Activated T-cell treated with anti-CD3 and anti-CD28 coated beads, Interleukin-2, amount 50 U/mL, for 4 hours (primary cell): ENCODE measurements at regions not wholly inside any gene's neighbourhood (a gene's known extent, or its start where the extent isn't known, plus 50 kb on each side); places are given as distances from the start of the nearest gene placed in this dataset.

Source experiments
- ATAC-seq, 2 donors: fragments of 200-7000 bp; cut with Tn5 transposase; one replicate each; pipeline ENCODE4 v1.10.0; 2021
- DNase-seq: peaks from one replicate; pipeline ENCODE4 v3.0.0-alpha.2; 2020
- H3K27me3 Mint-ChIP-seq: one replicate; pipeline ENCODE4 v1.8.0; 2021; ENCODE audit warnings: low read depth, mixed read lengths
- H3K36me3 Mint-ChIP-seq: one replicate; pipeline ENCODE4 v1.8.0; 2022; ENCODE audit warnings: mixed read lengths; ENCODE audit not compliant: insufficient read depth
- H3K4me1 Mint-ChIP-seq: one replicate; pipeline ENCODE4 v1.8.0; 2021; ENCODE audit warnings: low read depth, mixed read lengths
- H3K4me3 Mint-ChIP-seq: one replicate; pipeline ENCODE4 v1.8.0; 2021; ENCODE audit warnings: mild to moderate bottlenecking, moderate library complexity, mixed read lengths
- H3K9me3 Mint-ChIP-seq: one replicate; pipeline ENCODE4 v1.8.0; 2021; ENCODE audit warnings: mixed read lengths

GRCh38 chr20:24825591-24825990 is 123.5 kb upstream of the CST7 start:
- H3K36me3 Mint-ChIP-seq: no peaks in the 10 kb centered on the region
- H3K9me3 Mint-ChIP-seq: no peaks in the 10 kb centered on the region
- ATAC-seq (no peak), DNase-seq (no peak)
- H3K4me1 Mint-ChIP-seq: no peaks in the 10 kb centered on the region
- H3K27me3 Mint-ChIP-seq: no peaks in the 10 kb centered on the region
- no peak overlapping the region for H3K4me3 Mint-ChIP-seq

- H3K4me1 Mint-ChIP-seq: no peaks in the 10 kb centered on the region
- H3K4me3 Mint-ChIP-seq: no peak overlapping the region
- ATAC-seq: no peak
- no peak for DNase-seq
- no peaks in the 10 kb centered on the region for H3K36me3 Mint-ChIP-seq
- no peaks in the 10 kb centered on the region for H3K27me3 Mint-ChIP-seq
- no peaks in the 10 kb centered on the region for H3K9me3 Mint-ChIP-seq
Measured at GRCh38 chr20:24827603-24828295, 121.3 kb upstream of the CST7 start.

- no peak overlapping the region for H3K4me3 Mint-ChIP-seq
- no peaks in the 10 kb centered on the region for H3K4me1 Mint-ChIP-seq
- H3K9me3 Mint-ChIP-seq: no peaks in the 10 kb centered on the region
- H3K36me3 Mint-ChIP-seq: no peaks in the 10 kb centered on the region
- ATAC-seq (no peak), DNase-seq (no peak)
- H3K27me3 Mint-ChIP-seq: no peaks in the 10 kb centered on the region
Measured at GRCh38 chr20:24828992-24829648, 119.9 kb upstream of the CST7 start.

GRCh38 chr20:24829649-24830370 is 119.3 kb upstream of the CST7 start:
- no peaks in the 10 kb centered on the region for H3K4me1 Mint-ChIP-seq
- no peaks in the 10 kb centered on the region for H3K9me3 Mint-ChIP-seq
- no peaks in the 10 kb centered on the region for H3K27me3 Mint-ChIP-seq
- H3K4me3 Mint-ChIP-seq: no peak overlapping the region
- DNase-seq (no peak), ATAC-seq (no peak)
- no peaks in the 10 kb centered on the region for H3K36me3 Mint-ChIP-seq

GRCh38 chr20:24830649-24831048 is 118.4 kb upstream of the CST7 start:
- Mint-ChIP-seq H3K4me3 (no peak overlapping the region), H3K27me3 (no peaks in the 10 kb centered on the region), H3K4me1 (no peaks in the 10 kb centered on the region), H3K9me3 (no peaks in the 10 kb centered on the region), H3K36me3 (no peaks in the 10 kb centered on the region)
- ATAC-seq: no peak
- no peak for DNase-seq

- no peaks in the 10 kb centered on the region for H3K9me3 Mint-ChIP-seq
- H3K36me3 Mint-ChIP-seq: no peaks in the 10 kb centered on the region
- H3K27me3 Mint-ChIP-seq: no peaks in the 10 kb centered on the region
Measured at GRCh38 chr20:24831232-24831631, 117.8 kb upstream of the CST7 start.

GRCh38 chr20:24832518-24832917 is 116.6 kb upstream of the CST7 start:
- Mint-ChIP-seq H3K4me1 (no peaks in the 10 kb centered on the region), H3K27me3 (peaks cover 3% of the 10 kb centered on the region), H3K36me3 (no peaks in the 10 kb centered on the region), H3K4me3 (no peak overlapping the region), H3K9me3 (no peaks in the 10 kb centered on the region)
- DNase-seq (no peak), ATAC-seq (no peak)

More at GRCh38 chr20:24831232-24831631, 117.8 kb upstream of the CST7 start:
- H3K4me1 Mint-ChIP-seq: no peaks in the 10 kb centered on the region
- H3K4me3 Mint-ChIP-seq: no peak overlapping the region
- DNase-seq (no peak), ATAC-seq (no peak)

GRCh38 chr20:24833592-24833991 is 115.5 kb upstream of the CST7 start:
- ATAC-seq (no peak), DNase-seq (no peak)
- H3K27me3 Mint-ChIP-seq: peaks cover 3% of the 10 kb centered on the region
- H3K4me1 Mint-ChIP-seq: no peaks in the 10 kb centered on the region
- H3K4me3 Mint-ChIP-seq: no peak overlapping the region
- no peaks in the 10 kb centered on the region for H3K9me3 Mint-ChIP-seq
- no peaks in the 10 kb centered on the region for H3K36me3 Mint-ChIP-seq

- H3K4me1 Mint-ChIP-seq: no peaks in the 10 kb centered on the region
Measured at GRCh38 chr20:24834310-24834709, 114.8 kb upstream of the CST7 start.

GRCh38 chr20:24835195-24835594 is 113.9 kb upstream of the CST7 start:
- no peaks in the 10 kb centered on the region for H3K36me3 Mint-ChIP-seq
- H3K9me3 Mint-ChIP-seq: no peaks in the 10 kb centered on the region
- peaks cover 9% of the 10 kb centered on the region for H3K27me3 Mint-ChIP-seq
- DNase-seq (no peak), ATAC-seq (no peak)
- H3K4me3 Mint-ChIP-seq: no peak overlapping the region
- H3K4me1 Mint-ChIP-seq: no peaks in the 10 kb centered on the region

More at GRCh38 chr20:24834310-24834709, 114.8 kb upstream of the CST7 start:
- Mint-ChIP-seq H3K4me3 (no peak overlapping the region), H3K9me3 (no peaks in the 10 kb centered on the region), H3K27me3 (peaks cover 3% of the 10 kb centered on the region), H3K36me3 (no peaks in the 10 kb centered on the region)
- no peak for ATAC-seq
- no peak for DNase-seq

GRCh38 chr20:24836041-24836533 is 113.0 kb upstream of the CST7 start:
- no peaks in the 10 kb centered on the region for H3K36me3 Mint-ChIP-seq
- no peaks in the 10 kb centered on the region for H3K4me1 Mint-ChIP-seq
- DNase-seq (no peak), ATAC-seq (no peak)
- H3K27me3 Mint-ChIP-seq: peaks cover 10% of the 10 kb centered on the region
- no peaks in the 10 kb centered on the region for H3K9me3 Mint-ChIP-seq
- H3K4me3 Mint-ChIP-seq: no peak overlapping the region

GRCh38 chr20:24836661-24837299 is 112.3 kb upstream of the CST7 start:
- Mint-ChIP-seq H3K4me3 (no peak overlapping the region), H3K4me1 (no peaks in the 10 kb centered on the region), H3K9me3 (no peaks in the 10 kb centered on the region), H3K36me3 (no peaks in the 10 kb centered on the region), H3K27me3 (peaks cover 10% of the 10 kb centered on the region)
- ATAC-seq: no peak
- no peak for DNase-seq

GRCh38 chr20:24837781-24838450 is 111.2 kb upstream of the CST7 start:
- H3K4me3 Mint-ChIP-seq: no peak overlapping the region
- DNase-seq (no peak), ATAC-seq (no peak)
- H3K9me3 Mint-ChIP-seq: no peaks in the 10 kb centered on the region
- no peaks in the 10 kb centered on the region for H3K4me1 Mint-ChIP-seq
- peaks cover 20% of the 10 kb centered on the region for H3K27me3 Mint-ChIP-seq
- no peaks in the 10 kb centered on the region for H3K36me3 Mint-ChIP-seq
